Glutamatergic neuron (in vitro differentiated cells): ENCODE measurements at regions not wholly inside any gene's neighbourhood (a gene's known extent, or its start where the extent isn't known, plus 50 kb on each side); places are given as distances from the start of the nearest gene placed in this dataset.

ENCODE experiments used
- DNase-seq: peaks from one replicate; pipeline ENCODE4 v3.0.0; 2022
- H3K27ac Mint-ChIP-seq: one replicate; pipeline ENCODE4 v1.8.0; 2020; ENCODE audit warnings: mild to moderate bottlenecking, mixed read lengths, inconsistent platforms; ENCODE audit not compliant: unreplicated experiment
- H3K27me3 Mint-ChIP-seq: one replicate; pipeline ENCODE4 v1.8.0; 2020; ENCODE audit warnings: mild to moderate bottlenecking, moderate library complexity, mixed read lengths, inconsistent platforms; ENCODE audit not compliant: unreplicated experiment
- H3K36me3 Mint-ChIP-seq: one replicate; pipeline ENCODE4 v1.8.0; 2020; ENCODE audit warnings: mild to moderate bottlenecking, mixed read lengths, inconsistent platforms; ENCODE audit not compliant: unreplicated experiment
- H3K4me1 Mint-ChIP-seq: one replicate; pipeline ENCODE4 v1.8.0; 2020; ENCODE audit warnings: mild to moderate bottlenecking, low read depth, mixed read lengths, inconsistent platforms; ENCODE audit not compliant: unreplicated experiment
- H3K4me3 Mint-ChIP-seq: one replicate; pipeline ENCODE4 v1.8.0; 2020; ENCODE audit warnings: mild to moderate bottlenecking, mixed read lengths, inconsistent platforms; ENCODE audit not compliant: unreplicated experiment
- H3K9me3 Mint-ChIP-seq: one replicate; pipeline ENCODE4 v1.8.0; 2020; ENCODE audit warnings: mild to moderate bottlenecking, moderate library complexity, mixed read lengths, inconsistent platforms; ENCODE audit not compliant: unreplicated experiment
- CTCF ChIP-seq: fragments of 200-600 bp; sonication (generic); IDR thresholded peaks from one replicate; pipeline ENCODE4 v1.5.0; 2021; ENCODE audit not compliant: partially characterized antibody, unreplicated experiment

GRCh38 chr20:11210611-11211010, 536.8 kb upstream of the JAG1 start:
- H3K36me3 Mint-ChIP-seq, result no peaks in the 10 kb centered on the region
- H3K27me3 Mint-ChIP-seq, result no peaks in the 10 kb centered on the region
- TF ChIP-seq CTCF, result no peak
- no peak for DNase-seq
- no peak overlapping the region for H3K4me3 Mint-ChIP-seq
- no peaks in the 10 kb centered on the region for H3K4me1 Mint-ChIP-seq
- H3K27ac Mint-ChIP-seq, result no peak overlapping the region
- no peaks in the 10 kb centered on the region for H3K9me3 Mint-ChIP-seq

- Mint-ChIP-seq H3K9me3 (no peaks in the 10 kb centered on the region), H3K36me3 (no peaks in the 10 kb centered on the region), H3K27ac (no peak overlapping the region), H3K27me3 (no peaks in the 10 kb centered on the region), H3K4me1 (no peaks in the 10 kb centered on the region), H3K4me3 (no peak overlapping the region)
- DNase-seq, result no peak
- no peak for TF ChIP-seq CTCF
Measured at GRCh38 chr20:11212272-11212671, 538.5 kb upstream of the JAG1 start.

- DNase-seq, result no peak
Measured at GRCh38 chr20:11212902-11213301, 539.1 kb upstream of the JAG1 start.

GRCh38 chr20:11214256-11214840, 540.5 kb upstream of the JAG1 start:
- H3K9me3 Mint-ChIP-seq, result no peaks in the 10 kb centered on the region
- no peak for DNase-seq
- H3K27me3 Mint-ChIP-seq, result no peaks in the 10 kb centered on the region
- H3K36me3 Mint-ChIP-seq, result no peaks in the 10 kb centered on the region
- no peak overlapping the region for H3K27ac Mint-ChIP-seq
- H3K4me1 Mint-ChIP-seq, result no peaks in the 10 kb centered on the region
- H3K4me3 Mint-ChIP-seq, result no peak overlapping the region
- TF ChIP-seq CTCF, result no peak

More at GRCh38 chr20:11212902-11213301, 539.1 kb upstream of the JAG1 start:
- H3K4me1 Mint-ChIP-seq, result no peaks in the 10 kb centered on the region
- no peak for TF ChIP-seq CTCF
- H3K36me3 Mint-ChIP-seq, result no peaks in the 10 kb centered on the region
- no peak overlapping the region for H3K27ac Mint-ChIP-seq
- no peaks in the 10 kb centered on the region for H3K27me3 Mint-ChIP-seq
- H3K4me3 Mint-ChIP-seq, result no peak overlapping the region
- H3K9me3 Mint-ChIP-seq, result no peaks in the 10 kb centered on the region

- no peak overlapping the region for H3K27ac Mint-ChIP-seq
- TF ChIP-seq CTCF, result no peak
- peaks cover 2% of the 10 kb centered on the region for H3K27me3 Mint-ChIP-seq
- no peak overlapping the region for H3K4me3 Mint-ChIP-seq
- no peaks in the 10 kb centered on the region for H3K4me1 Mint-ChIP-seq
- no peak for DNase-seq
- no peaks in the 10 kb centered on the region for H3K36me3 Mint-ChIP-seq
- no peaks in the 10 kb centered on the region for H3K9me3 Mint-ChIP-seq
Measured at GRCh38 chr20:11216451-11217314, 542.9 kb upstream of the JAG1 start.
